Midbrain (tissue), 1 donor: ENCODE measurements at regions not wholly inside any gene's neighbourhood (a gene's known extent, or its start where the extent isn't known, plus 50 kb on each side); places are given as distances from the start of the nearest gene placed in this dataset.

Source experiments
- DNase-seq: peaks from one replicate; lab custom pipeline; 2025; lab: John Stamatoyannopoulos, UW

GRCh38 chr6:23224540-23224939, 655.2 kb downstream of the HDGFL1 start:
- DNase-seq: no peak

- DNase-seq: no peak
Measured at GRCh38 chr6:23228439-23229024, 659.2 kb downstream of the HDGFL1 start.

GRCh38 chr6:23243854-23244253, 674.5 kb downstream of the HDGFL1 start:
- DNase-seq: no peak

GRCh38 chr6:23244300-23244699, 674.9 kb downstream of the HDGFL1 start:
- DNase-seq: no peak

GRCh38 chr6:23245572-23245971, 676.2 kb downstream of the HDGFL1 start:
- no peak for DNase-seq

GRCh38 chr6:23246896-23247295, 677.5 kb downstream of the HDGFL1 start:
- DNase-seq: no peak

GRCh38 chr6:23250556-23250955, 681.2 kb downstream of the HDGFL1 start:
- no peak for DNase-seq

GRCh38 chr6:23262864-23263263, 693.5 kb downstream of the HDGFL1 start:
- DNase-seq: no peak

GRCh38 chr6:23265270-23265669, 695.9 kb downstream of the HDGFL1 start:
- no peak for DNase-seq

- DNase-seq: no peak
Measured at GRCh38 chr6:23266536-23266935, 697.2 kb downstream of the HDGFL1 start.

- no peak for DNase-seq
Measured at GRCh38 chr6:23267651-23268050, 698.3 kb downstream of the HDGFL1 start.

- DNase-seq: no peak
Measured at GRCh38 chr6:23268348-23268747, 699.0 kb downstream of the HDGFL1 start.

GRCh38 chr6:23269436-23269835, 700.1 kb downstream of the HDGFL1 start:
- no peak for DNase-seq

- no peak for DNase-seq
Measured at GRCh38 chr6:23272536-23272935, 703.2 kb downstream of the HDGFL1 start.

- DNase-seq: no peak
Measured at GRCh38 chr6:23277521-23278179, 708.3 kb downstream of the HDGFL1 start.

- no peak for DNase-seq
Measured at GRCh38 chr6:23278180-23278532, 708.8 kb downstream of the HDGFL1 start.

GRCh38 chr6:23280437-23280836, 711.1 kb downstream of the HDGFL1 start:
- DNase-seq: no peak

GRCh38 chr6:23282252-23283021, 713.1 kb downstream of the HDGFL1 start:
- no peak for DNase-seq

- DNase-seq: no peak
Measured at GRCh38 chr6:23293653-23294052, 724.3 kb downstream of the HDGFL1 start.

GRCh38 chr6:23301556-23301955, 732.2 kb downstream of the HDGFL1 start:
- no peak for DNase-seq

- no peak for DNase-seq
Measured at GRCh38 chr6:23302514-23302913, 733.1 kb downstream of the HDGFL1 start.

GRCh38 chr6:23305325-23305943, 736.1 kb downstream of the HDGFL1 start:
- no peak for DNase-seq
